Activated CD4-positive, alpha-beta T cell treated with anti-CD3 and anti-CD28 coated beads, Interleukin-2, amount 10 ng/mL, durations not matched to agents 24 days and 14 days (primary cell): ENCODE measurements at regions not wholly inside any gene's neighbourhood (a gene's known extent, or its start where the extent isn't known, plus 50 kb on each side); places are given as distances from the start of the nearest gene placed in this dataset.

Source experiments
- DNase-seq: peaks from one replicate; pipeline ENCODE4 v3.0.0; 2022
- H3K27ac Mint-ChIP-seq: one replicate; pipeline ENCODE4 v1.8.0; 2022; ENCODE audit warnings: mild to moderate bottlenecking, mixed read lengths
- H3K27me3 Mint-ChIP-seq: one replicate; pipeline ENCODE4 v1.8.0; 2022; ENCODE audit warnings: mixed read lengths
- H3K36me3 Mint-ChIP-seq: one replicate; pipeline ENCODE4 v1.8.0; 2022; ENCODE audit warnings: low read depth, mild to moderate bottlenecking, mixed read lengths
- H3K4me1 Mint-ChIP-seq: one replicate; pipeline ENCODE4 v1.8.0; 2021; ENCODE audit warnings: mixed read lengths
- H3K4me3 Mint-ChIP-seq: one replicate; pipeline ENCODE4 v1.8.0; 2022; ENCODE audit warnings: mild to moderate bottlenecking, moderate library complexity, mixed read lengths
- H3K9me3 Mint-ChIP-seq: one replicate; pipeline ENCODE4 v1.8.0; 2021; ENCODE audit warnings: mixed read lengths
- intact Hi-C: fragments of 100-400 bp; cut with micrococcal nuclease; formaldehyde crosslinking; loops from one replicate; pipeline ENCODE4 v1.15.1; 2023

- no peaks in the 10 kb centered on the region for H3K36me3 Mint-ChIP-seq
- no peak for DNase-seq
- intact Hi-C loops, result no loop called here
Measured at GRCh38 chr17:53891726-53892125, 69.0 kb downstream of the KIF2B start.

GRCh38 chr17:53892222-53892621, 69.5 kb downstream of the KIF2B start:
- intact Hi-C loops, result no loop called here
- peaks cover 8% of the 10 kb centered on the region for H3K9me3 Mint-ChIP-seq
- H3K36me3 Mint-ChIP-seq, result no peaks in the 10 kb centered on the region
- H3K4me3 Mint-ChIP-seq, result no peak overlapping the region
- no peaks in the 10 kb centered on the region for H3K4me1 Mint-ChIP-seq
- H3K27ac Mint-ChIP-seq, result no peak overlapping the region
- no peaks in the 10 kb centered on the region for H3K27me3 Mint-ChIP-seq
- no peak for DNase-seq

More at GRCh38 chr17:53891726-53892125, 69.0 kb downstream of the KIF2B start:
- Mint-ChIP-seq H3K9me3 (peaks cover 8% of the 10 kb centered on the region), H3K27ac (no peak overlapping the region), H3K4me3 (no peak overlapping the region), H3K27me3 (no peaks in the 10 kb centered on the region), H3K4me1 (no peaks in the 10 kb centered on the region)

GRCh38 chr17:53894591-53894990, 71.9 kb downstream of the KIF2B start:
- H3K4me1 Mint-ChIP-seq, result no peaks in the 10 kb centered on the region
- H3K36me3 Mint-ChIP-seq, result no peaks in the 10 kb centered on the region
- H3K27me3 Mint-ChIP-seq, result no peaks in the 10 kb centered on the region
- no peak for DNase-seq
- intact Hi-C loops, result no loop called here
- H3K27ac Mint-ChIP-seq, result no peak overlapping the region
- no peak overlapping the region for H3K4me3 Mint-ChIP-seq
- H3K9me3 Mint-ChIP-seq, result peaks cover 11% of the 10 kb centered on the region

- Mint-ChIP-seq H3K27me3 (no peaks in the 10 kb centered on the region), H3K4me3 (no peak overlapping the region), H3K36me3 (no peaks in the 10 kb centered on the region), H3K27ac (no peak overlapping the region), H3K9me3 (peaks cover 11% of the 10 kb centered on the region), H3K4me1 (no peaks in the 10 kb centered on the region)
- intact Hi-C loops, result no loop called here
- no peak for DNase-seq
Measured at GRCh38 chr17:53896047-53896446, 73.3 kb downstream of the KIF2B start.

GRCh38 chr17:53900951-53901350, 78.2 kb downstream of the KIF2B start:
- Mint-ChIP-seq H3K9me3 (peaks cover 16% of the 10 kb centered on the region), H3K27me3 (no peaks in the 10 kb centered on the region), H3K36me3 (no peaks in the 10 kb centered on the region), H3K4me3 (no peak overlapping the region), H3K4me1 (no peaks in the 10 kb centered on the region), H3K27ac (no peak overlapping the region)
- DNase-seq, result no peak
- intact Hi-C loops, result no loop called here

GRCh38 chr17:53907435-53907834, 84.7 kb downstream of the KIF2B start:
- H3K4me1 Mint-ChIP-seq, result no peaks in the 10 kb centered on the region
- no peaks in the 10 kb centered on the region for H3K36me3 Mint-ChIP-seq
- H3K27me3 Mint-ChIP-seq, result no peaks in the 10 kb centered on the region
- H3K4me3 Mint-ChIP-seq, result no peak overlapping the region
- intact Hi-C loops, result no loop called here
- DNase-seq, result no peak
- no peak overlapping the region for H3K27ac Mint-ChIP-seq
- H3K9me3 Mint-ChIP-seq, result peaks cover 13% of the 10 kb centered on the region

GRCh38 chr17:53909802-53910201, 87.1 kb downstream of the KIF2B start:
- no peak overlapping the region for H3K27ac Mint-ChIP-seq
- no peaks in the 10 kb centered on the region for H3K27me3 Mint-ChIP-seq
- no peaks in the 10 kb centered on the region for H3K4me1 Mint-ChIP-seq
- intact Hi-C loops, result no loop called here
- H3K4me3 Mint-ChIP-seq, result no peak overlapping the region
- no peaks in the 10 kb centered on the region for H3K36me3 Mint-ChIP-seq
- DNase-seq, result no peak
- H3K9me3 Mint-ChIP-seq, result peaks cover 3% of the 10 kb centered on the region

GRCh38 chr17:53912117-53912516, 89.4 kb downstream of the KIF2B start:
- no peak overlapping the region for H3K4me3 Mint-ChIP-seq
- no peaks in the 10 kb centered on the region for H3K36me3 Mint-ChIP-seq
- no peak for DNase-seq
- no peaks in the 10 kb centered on the region for H3K9me3 Mint-ChIP-seq
- no peak overlapping the region for H3K27ac Mint-ChIP-seq
- no peaks in the 10 kb centered on the region for H3K27me3 Mint-ChIP-seq
- intact Hi-C loops, result no loop called here
- H3K4me1 Mint-ChIP-seq, result no peaks in the 10 kb centered on the region

GRCh38 chr17:53919356-53919755, 96.6 kb downstream of the KIF2B start:
- no peaks in the 10 kb centered on the region for H3K36me3 Mint-ChIP-seq

GRCh38 chr17:53924530-53925455, 102.1 kb downstream of the KIF2B start:
- H3K27ac Mint-ChIP-seq, result no peak overlapping the region
- peaks cover 5% of the 10 kb centered on the region for H3K9me3 Mint-ChIP-seq
- no peak overlapping the region for H3K4me3 Mint-ChIP-seq
- no peak for DNase-seq
- H3K36me3 Mint-ChIP-seq, result no peaks in the 10 kb centered on the region
- intact Hi-C loops, result no loop called here
- H3K27me3 Mint-ChIP-seq, result no peaks in the 10 kb centered on the region
- H3K4me1 Mint-ChIP-seq, result no peaks in the 10 kb centered on the region

More at GRCh38 chr17:53919356-53919755, 96.6 kb downstream of the KIF2B start:
- no peak for DNase-seq
- Mint-ChIP-seq H3K4me3 (no peak overlapping the region), H3K4me1 (no peaks in the 10 kb centered on the region), H3K9me3 (peaks cover 5% of the 10 kb centered on the region), H3K27ac (no peak overlapping the region), H3K27me3 (no peaks in the 10 kb centered on the region)
- intact Hi-C loops, result no loop called here

- H3K27me3 Mint-ChIP-seq, result no peaks in the 10 kb centered on the region
- intact Hi-C loops, result no loop called here
- no peaks in the 10 kb centered on the region for H3K4me1 Mint-ChIP-seq
- no peak overlapping the region for H3K4me3 Mint-ChIP-seq
- H3K27ac Mint-ChIP-seq, result no peak overlapping the region
- no peak for DNase-seq
- no peaks in the 10 kb centered on the region for H3K36me3 Mint-ChIP-seq
- H3K9me3 Mint-ChIP-seq, result no peaks in the 10 kb centered on the region
Measured at GRCh38 chr17:53932386-53932785, 109.7 kb downstream of the KIF2B start.

- intact Hi-C loops, result no loop called here
- H3K36me3 Mint-ChIP-seq, result no peaks in the 10 kb centered on the region
- H3K27ac Mint-ChIP-seq, result no peak overlapping the region
- H3K4me1 Mint-ChIP-seq, result no peaks in the 10 kb centered on the region
- DNase-seq, result no peak
- no peak overlapping the region for H3K4me3 Mint-ChIP-seq
- no peaks in the 10 kb centered on the region for H3K27me3 Mint-ChIP-seq
- H3K9me3 Mint-ChIP-seq, result no peaks in the 10 kb centered on the region
Measured at GRCh38 chr17:53934931-53935330, 112.2 kb downstream of the KIF2B start.

GRCh38 chr17:53941231-53941630, 118.5 kb downstream of the KIF2B start:
- Mint-ChIP-seq H3K9me3 (peaks cover 5% of the 10 kb centered on the region), H3K27me3 (no peaks in the 10 kb centered on the region), H3K4me1 (no peaks in the 10 kb centered on the region), H3K27ac (no peak overlapping the region), H3K36me3 (no peaks in the 10 kb centered on the region), H3K4me3 (no peak overlapping the region)
- no peak for DNase-seq
- intact Hi-C loops, result no loop called here

- H3K9me3 Mint-ChIP-seq, result peaks cover 8% of the 10 kb centered on the region
- H3K27ac Mint-ChIP-seq, result no peak overlapping the region
- no peak for DNase-seq
- no peaks in the 10 kb centered on the region for H3K27me3 Mint-ChIP-seq
- no peaks in the 10 kb centered on the region for H3K36me3 Mint-ChIP-seq
- H3K4me1 Mint-ChIP-seq, result no peaks in the 10 kb centered on the region
- H3K4me3 Mint-ChIP-seq, result no peak overlapping the region
- intact Hi-C loops, result no loop called here
Measured at GRCh38 chr17:53942436-53942835, 119.7 kb downstream of the KIF2B start.

- no peaks in the 10 kb centered on the region for H3K36me3 Mint-ChIP-seq
- no peaks in the 10 kb centered on the region for H3K27me3 Mint-ChIP-seq
- intact Hi-C loops, result no loop called here
- no peaks in the 10 kb centered on the region for H3K4me1 Mint-ChIP-seq
- no peak overlapping the region for H3K27ac Mint-ChIP-seq
- no peak overlapping the region for H3K4me3 Mint-ChIP-seq
- no peak for DNase-seq
- peaks cover 8% of the 10 kb centered on the region for H3K9me3 Mint-ChIP-seq
Measured at GRCh38 chr17:53942898-53943297, 120.2 kb downstream of the KIF2B start.
